GM21529 (cell line): ENCODE measurements at regions not wholly inside any gene's neighbourhood (a gene's known extent, or its start where the extent isn't known, plus 50 kb on each side); places are given as distances from the start of the nearest gene placed in this dataset.
A peak's percentile ranks its signal among the peaks of the same experiment; 100 is the strongest.
"Not testable (repeated sequence)": the region's sequence is repeated elsewhere in the genome, so short reads cannot be mapped to it uniquely, and the experiment has no call there.

Source experiments
- ATAC-seq: cut with Tn5 transposase; IDR thresholded peaks from one replicate; pipeline ENCODE4 v1.9.1; 2021; ENCODE audit not compliant: unreplicated experiment

DNA sequence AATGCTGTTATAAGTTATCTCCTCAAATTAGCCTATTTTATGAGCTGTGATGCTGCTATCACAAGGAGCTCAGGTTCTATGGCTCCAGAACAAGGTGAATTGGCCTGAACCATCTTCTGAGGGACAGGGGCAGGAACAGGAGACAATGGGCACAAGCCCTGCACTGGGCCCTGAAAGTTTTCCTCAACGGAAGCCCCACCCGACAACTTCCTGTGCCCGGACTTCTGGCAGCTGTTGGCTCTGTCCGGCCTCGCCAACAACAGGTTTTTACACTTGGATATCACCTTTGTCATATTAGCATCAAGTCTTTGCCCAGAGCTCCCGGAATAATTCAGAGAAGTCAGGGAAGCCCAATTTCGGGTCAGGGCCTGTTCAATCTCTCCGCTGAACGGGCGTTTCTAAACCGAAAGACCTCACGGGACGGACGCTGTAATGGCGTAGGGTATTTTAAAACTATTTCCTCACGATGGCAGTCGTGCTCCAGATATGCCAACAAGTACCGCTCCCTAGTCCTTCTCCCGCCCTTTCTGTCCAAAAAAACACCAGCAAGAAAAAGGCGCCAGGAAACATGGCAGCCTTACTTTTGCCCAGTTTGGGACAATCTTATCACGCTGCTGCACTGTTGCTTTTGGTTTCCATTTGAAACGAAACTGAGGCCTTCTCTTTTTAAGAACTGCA, 201.0 kb upstream of the STK26 start:
- peak; percentile 86 for ATAC-seq

- no peak for ATAC-seq
These were observed 196.5 kb upstream of the STK26 start for GRCh38 chrX:131826572-131826971.

DNA sequence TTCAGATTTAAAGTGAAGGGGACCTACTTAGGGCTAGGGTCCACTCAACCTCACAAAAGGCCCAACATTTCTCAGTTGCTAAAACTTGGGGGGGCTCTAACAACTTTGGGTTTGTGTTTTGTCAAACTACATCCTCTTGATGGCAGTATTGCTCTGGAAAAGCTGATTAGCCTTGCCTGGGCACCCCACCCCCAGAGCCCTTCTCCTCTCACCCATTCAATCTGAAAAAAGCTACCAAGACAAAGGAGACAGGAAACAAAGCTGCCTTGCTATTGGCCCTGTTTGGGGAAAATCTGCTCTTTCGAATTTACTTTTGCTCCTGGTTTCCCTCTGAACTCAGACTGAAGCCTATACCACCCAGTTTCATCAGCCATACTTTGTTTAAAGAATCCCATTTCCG, 195.2 kb upstream of the STK26 start:
- ATAC-seq, result peak; percentile 75

- no peak for ATAC-seq
These were observed 194.6 kb upstream of the STK26 start for GRCh38 chrX:131828482-131828881.

- ATAC-seq, result peak; percentile 53
These were observed 192.5 kb upstream of the STK26 start for GRCh38 chrX:131830400-131831184.

DNA sequence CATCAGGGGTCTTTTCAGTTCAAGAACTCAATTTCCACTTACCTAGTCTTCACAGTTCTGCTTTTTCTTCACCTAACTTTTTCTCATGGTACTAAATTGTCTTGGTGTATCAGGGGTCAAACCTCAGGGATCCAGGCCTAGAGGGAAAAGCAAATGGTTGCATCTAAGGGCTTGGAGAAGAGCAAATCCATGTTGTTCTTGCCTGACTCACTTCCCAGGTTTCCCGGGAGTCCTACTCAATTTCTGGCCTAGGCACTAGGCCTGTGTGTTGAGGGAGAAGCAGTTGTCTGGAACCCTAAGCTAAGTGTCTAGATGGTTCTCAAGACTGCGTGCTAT, 191.9 kb upstream of the STK26 start:
- no peak for ATAC-seq

- ATAC-seq, result no peak
These were observed 186.9 kb upstream of the STK26 start for GRCh38 chrX:131836161-131836560.

DNA sequence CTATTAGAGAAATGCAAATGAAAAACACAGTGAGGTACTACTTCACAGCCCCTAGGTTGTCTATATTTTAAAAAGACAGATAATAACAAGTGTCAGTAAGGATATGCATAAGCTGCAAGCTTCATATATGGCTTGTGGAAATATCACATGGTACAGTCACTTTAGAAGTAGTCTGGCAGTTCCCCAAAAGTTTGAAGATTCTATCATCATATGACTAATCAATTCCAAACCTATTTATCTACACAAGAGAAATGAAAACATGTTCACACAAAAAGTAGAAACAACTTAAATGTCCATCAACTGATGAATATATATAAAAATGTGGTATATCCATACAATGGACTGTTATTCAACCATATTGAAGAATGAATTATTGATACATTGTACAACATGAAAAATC, 185.8 kb upstream of the STK26 start:
- no peak for ATAC-seq

DNA sequence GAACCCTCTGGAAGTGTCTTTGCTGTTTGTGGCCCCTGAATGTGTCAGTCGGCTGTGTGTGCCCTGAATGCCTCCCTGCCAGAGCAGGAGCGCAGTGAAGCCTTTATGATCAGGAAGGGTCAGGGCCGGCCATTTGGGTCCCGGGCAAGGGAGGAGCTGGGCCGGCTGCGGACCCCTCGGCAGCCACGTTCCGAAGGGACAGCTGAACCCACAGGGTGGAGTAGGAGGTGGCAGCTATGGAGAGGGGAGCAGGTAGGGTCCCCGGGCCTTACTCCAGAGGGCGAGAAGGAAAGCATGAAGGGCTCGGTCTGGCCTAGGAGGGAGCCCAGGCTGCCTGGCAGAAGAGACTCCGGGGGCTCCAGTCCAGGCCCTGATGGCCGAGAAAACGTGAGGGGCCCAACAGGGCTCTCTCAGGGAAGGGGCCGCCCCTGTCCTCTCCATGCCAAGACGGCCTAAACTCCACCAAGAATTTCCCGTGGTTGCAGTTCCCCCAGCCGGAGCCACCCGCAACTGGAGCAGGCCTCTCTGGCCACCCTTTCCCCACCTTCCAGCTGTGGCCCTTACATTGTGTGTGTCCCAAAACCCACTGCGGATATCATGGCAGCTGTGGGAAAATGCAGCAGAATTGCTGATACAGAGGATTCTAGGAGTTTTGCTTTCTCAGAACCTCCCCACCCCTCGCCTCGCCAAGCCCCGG, 182.2 kb upstream of the STK26 start:
- no peak for ATAC-seq

GRCh38 chrX:131841496-131842437, 181.3 kb upstream of the STK26 start:
- peak; percentile 92 for ATAC-seq

GRCh38 chrX:131843987-131844386, 179.1 kb upstream of the STK26 start:
- ATAC-seq, result no peak

GRCh38 chrX:131845201-131845600, 177.9 kb upstream of the STK26 start:
- no peak for ATAC-seq

DNA sequence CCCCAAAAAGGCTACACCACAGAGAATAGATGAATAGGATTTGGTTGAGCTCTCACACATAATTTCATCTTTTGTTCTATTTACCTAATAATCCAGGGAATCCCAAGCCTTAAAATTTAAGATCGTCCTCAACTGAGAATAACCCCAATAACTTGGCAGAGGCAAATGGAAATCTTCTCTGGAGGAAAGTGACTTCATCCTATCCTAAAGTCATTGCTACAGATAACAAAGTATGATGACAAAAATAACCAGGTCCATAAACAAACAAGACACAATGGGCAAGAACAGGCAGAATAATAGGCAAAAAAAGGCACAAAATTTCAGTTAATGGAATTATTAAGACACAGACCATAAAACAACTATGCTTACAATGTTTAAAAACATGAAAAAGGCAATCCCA, 177.3 kb upstream of the STK26 start:
- ATAC-seq, result no peak

- ATAC-seq, result not testable (repeated sequence)
These were observed 172.1 kb upstream of the STK26 start for GRCh38 chrX:131850964-131851363.

DNA sequence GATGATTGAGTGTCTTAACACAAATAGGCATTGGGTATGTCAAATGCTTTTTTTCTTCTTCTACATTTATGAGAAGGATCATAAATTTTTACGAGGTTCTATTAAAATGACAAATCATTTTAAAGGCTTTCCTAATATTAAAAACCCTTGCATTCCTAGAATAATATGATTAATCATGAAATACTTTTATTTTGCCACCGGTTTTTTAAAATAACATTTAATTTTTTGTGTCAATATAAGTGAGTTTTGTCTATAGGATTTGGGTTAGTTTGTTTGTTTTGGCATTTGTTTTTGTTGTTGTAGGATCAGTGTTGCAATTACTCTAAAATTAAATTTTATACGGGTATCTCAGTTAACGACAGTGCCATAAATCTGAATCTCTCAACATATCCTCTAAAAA, 169.7 kb upstream of the STK26 start:
- ATAC-seq, result no peak

GRCh38 chrX:131854581-131854980, 168.5 kb upstream of the STK26 start:
- no peak for ATAC-seq

DNA sequence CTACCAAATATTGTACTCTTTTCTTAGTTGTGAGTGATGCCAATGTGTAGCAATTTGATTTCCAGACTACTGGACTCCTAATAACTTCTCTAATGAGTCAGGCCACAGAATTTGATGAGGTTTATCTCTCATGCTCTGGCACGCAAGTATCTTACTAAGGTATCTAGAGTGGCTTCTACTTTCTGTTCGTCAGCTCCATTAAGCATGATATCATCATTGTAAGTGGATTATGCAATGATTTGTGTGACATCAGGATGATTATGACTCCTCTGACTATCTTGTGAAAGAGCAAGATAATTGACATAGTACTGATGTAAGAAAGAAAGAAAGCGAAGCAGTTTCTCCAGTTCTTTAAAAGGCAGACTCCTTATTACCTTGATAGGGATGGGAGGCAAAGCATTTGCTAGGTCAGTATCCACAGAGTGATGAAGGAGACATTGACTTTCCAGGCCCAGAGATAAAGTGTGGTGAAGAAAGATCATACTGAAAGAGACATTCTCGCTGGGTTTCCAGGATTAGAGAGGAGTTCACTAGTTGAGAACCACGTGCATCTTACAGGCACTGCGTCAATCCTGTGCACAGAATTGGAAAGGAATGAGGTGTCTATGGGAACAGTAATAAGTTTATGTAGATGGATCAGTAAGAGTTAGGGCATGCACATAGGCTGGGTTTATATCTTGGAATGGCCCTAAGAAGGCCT, 161.9 kb upstream of the STK26 start:
- ATAC-seq, result no peak

DNA sequence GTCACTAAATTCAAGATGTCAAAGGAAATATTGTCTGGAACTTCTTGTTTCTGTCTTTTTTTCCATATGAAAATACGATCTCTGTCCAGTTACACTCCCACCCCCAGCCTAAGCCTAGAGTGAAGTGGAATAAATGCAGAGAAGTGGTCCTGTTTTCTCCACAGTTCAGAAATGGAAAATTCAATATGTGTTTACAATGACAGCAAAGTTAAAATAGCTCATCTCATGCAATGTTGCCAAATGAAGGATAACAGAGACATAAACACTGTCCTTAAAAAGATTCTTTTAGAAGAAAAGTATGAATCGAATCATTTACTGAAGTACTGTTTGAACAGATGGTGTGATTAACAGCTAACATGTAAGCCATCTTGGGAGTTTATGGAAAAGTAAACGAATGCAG, 160.8 kb upstream of the STK26 start:
- ATAC-seq, result no peak

GRCh38 chrX:131869182-131869581, 153.9 kb upstream of the STK26 start:
- no peak for ATAC-seq

DNA sequence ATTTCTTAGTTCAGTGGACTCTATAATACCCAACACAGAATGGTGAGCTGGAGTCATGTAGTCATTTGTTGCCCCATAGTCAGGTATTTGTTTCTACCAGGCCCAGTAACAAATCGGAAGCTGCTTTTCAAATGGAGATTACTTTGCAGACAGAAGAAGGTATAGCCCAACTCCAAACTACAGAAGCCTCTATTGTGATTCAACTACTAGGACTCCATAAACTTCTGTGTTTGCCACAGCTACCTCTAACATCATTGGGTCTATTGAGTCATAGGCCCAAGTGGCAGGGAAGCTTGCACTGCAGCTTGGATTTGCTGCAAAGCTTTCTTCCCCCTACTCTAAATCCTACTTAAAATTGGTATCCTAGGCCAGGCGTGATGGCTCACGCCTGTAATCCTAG, 148.8 kb upstream of the STK26 start:
- ATAC-seq, result no peak
